ENCODE measurements at regions not wholly inside any gene's neighbourhood (a gene's known extent, or its start where the extent isn't known, plus 50 kb on each side); places are given as distances from the start of the nearest gene placed in this dataset.

DNA sequence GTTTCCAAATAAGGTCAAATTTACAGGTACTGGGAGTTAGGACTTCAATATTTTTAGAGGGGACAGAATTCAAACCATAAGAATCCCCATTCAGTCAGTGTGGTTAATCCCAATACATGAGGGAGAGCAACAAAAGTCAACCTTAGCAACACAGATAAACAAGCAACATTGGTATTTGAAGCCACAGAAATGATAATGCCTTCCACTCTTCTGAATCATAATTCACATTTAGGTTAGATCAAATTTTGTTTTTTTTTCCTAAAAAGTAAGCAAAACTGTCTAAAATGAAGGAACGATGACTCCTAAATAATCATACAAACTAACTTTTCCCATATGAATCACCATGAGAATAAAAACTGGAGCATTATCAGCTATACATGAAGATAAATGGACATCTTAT, 246.0 kb upstream of the TENT5A start:
- Histone ChIP-seq H3K4me3 (no peak overlapping the region), H3K36me3 (no peaks in the 10 kb centered on the region), H3K27ac (no peak overlapping the region), H3K9me3 (no peaks in the 10 kb centered on the region), H3K4me1 (ENCODE audit: insufficient read depth) (no peaks in the 10 kb centered on the region), H3K27me3 (no peaks in the 10 kb centered on the region)
- DNase-seq, result no peak
- intact Hi-C loops (cut with DNase I), result no loop called here
- TF ChIP-seq, protein P1, sequence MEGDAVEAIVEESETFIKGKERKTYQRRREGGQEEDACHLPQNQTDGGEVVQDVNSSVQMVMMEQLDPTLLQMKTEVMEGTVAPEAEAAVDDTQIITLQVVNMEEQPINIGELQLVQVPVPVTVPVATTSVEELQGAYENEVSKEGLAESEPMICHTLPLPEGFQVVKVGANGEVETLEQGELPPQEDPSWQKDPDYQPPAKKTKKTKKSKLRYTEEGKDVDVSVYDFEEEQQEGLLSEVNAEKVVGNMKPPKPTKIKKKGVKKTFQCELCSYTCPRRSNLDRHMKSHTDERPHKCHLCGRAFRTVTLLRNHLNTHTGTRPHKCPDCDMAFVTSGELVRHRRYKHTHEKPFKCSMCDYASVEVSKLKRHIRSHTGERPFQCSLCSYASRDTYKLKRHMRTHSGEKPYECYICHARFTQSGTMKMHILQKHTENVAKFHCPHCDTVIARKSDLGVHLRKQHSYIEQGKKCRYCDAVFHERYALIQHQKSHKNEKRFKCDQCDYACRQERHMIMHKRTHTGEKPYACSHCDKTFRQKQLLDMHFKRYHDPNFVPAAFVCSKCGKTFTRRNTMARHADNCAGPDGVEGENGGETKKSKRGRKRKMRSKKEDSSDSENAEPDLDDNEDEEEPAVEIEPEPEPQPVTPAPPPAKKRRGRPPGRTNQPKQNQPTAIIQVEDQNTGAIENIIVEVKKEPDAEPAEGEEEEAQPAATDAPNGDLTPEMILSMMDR (IDR thresholded peaks at IDR 0.05), result no peak
- TF ChIP-seq EP300 (IDR thresholded peaks at IDR 0.05) (no peak), POLR2A (IDR thresholded peaks at IDR 0.05) (no peak)
- 81 to 89% (median 85%) methylated on average over 1 of the region's 1 CpG for WGBS, 3 donors

DNA sequence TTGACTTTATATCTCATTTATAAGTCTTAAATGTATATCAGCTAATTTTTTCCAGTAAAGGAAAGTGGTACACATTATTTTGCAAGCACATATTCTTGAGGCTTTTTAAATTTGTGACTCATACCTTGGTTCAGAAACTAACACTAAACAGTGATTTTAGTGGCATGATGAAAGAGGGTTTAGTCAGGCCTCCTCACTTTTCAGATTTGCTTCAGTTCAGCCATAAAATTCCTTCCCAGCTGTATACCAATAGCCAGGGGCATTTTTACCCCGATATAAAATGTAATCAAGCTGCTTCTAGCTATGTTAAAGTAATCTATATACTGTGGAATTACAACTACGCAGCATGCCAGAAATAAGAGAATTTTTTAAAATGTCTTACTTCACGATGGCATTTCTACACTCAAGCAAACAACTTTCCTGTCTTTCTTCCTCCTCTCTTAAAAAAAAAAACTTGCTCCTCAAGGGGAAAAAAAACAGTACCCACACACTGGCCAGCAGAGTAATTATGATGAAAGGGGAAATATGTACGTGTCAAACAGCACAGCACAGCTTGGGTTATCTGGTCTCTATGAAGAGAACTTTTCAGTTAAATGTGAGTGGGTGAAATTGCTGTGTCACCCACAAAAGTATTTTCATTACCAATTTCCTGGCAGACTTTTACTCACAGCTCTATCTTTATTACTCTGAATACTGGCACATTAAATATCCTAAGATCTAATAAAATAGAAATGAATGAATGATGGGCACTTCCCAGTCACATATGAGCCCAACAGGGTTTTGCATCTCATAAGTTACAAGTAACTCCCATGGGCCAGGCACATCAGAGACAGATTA, 244.8 kb upstream of the TENT5A start:
- 67 to 86% (median 79%) methylated on average over 4 of the region's 4 CpGs for WGBS, 3 donors
- no peak for DNase-seq
- H3K36me3 ChIP-seq, result no peaks in the 10 kb centered on the region
- H3K9me3 ChIP-seq, result no peaks in the 10 kb centered on the region
- intact Hi-C loops (cut with DNase I), result no loop called here
- H3K4me3 ChIP-seq, result no peak overlapping the region
- no peaks in the 10 kb centered on the region for H3K4me1 ChIP-seq (ENCODE audit: insufficient read depth)
- H3K27ac ChIP-seq, result no peak overlapping the region
- TF ChIP-seq POLR2A (IDR thresholded peaks at IDR 0.05) (no peak), EP300 (IDR thresholded peaks at IDR 0.05) (no peak)
- TF ChIP-seq, protein P1 (IDR thresholded peaks at IDR 0.05), result no peak
- H3K27me3 ChIP-seq, result no peaks in the 10 kb centered on the region

DNA sequence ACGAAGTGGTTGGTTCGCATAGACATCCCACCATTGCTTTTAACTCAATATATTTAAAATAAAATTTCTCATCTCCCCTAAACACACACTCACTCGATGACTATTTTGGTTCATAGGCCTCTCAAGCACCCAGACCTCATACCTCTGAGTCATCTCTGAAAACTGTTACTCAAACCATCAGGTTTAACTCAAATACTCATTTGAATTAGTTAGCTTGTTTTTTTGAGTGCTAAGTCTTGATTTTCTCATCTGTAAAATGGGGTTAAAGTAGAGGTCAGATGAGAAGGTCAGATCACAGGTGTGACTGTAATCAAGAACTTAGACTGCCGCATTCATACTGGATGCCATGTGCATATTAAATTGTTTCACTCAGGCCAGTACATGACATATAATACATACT, 243.9 kb upstream of the TENT5A start:
- TF ChIP-seq POLR2A (IDR thresholded peaks at IDR 0.05) (no peak), EP300 (IDR thresholded peaks at IDR 0.05) (no peak)
- TF ChIP-seq, protein P1 (IDR thresholded peaks at IDR 0.05), result no peak
- no peaks in the 10 kb centered on the region for H3K9me3 ChIP-seq
- no peak overlapping the region for H3K4me3 ChIP-seq
- H3K27me3 ChIP-seq, result no peaks in the 10 kb centered on the region
- no peak overlapping the region for H3K27ac ChIP-seq
- no peaks in the 10 kb centered on the region for H3K36me3 ChIP-seq
- WGBS, 3 donors, result 91 to 94% (median 94%) methylated on average over 4 of the region's 4 CpGs
- no peaks in the 10 kb centered on the region for H3K4me1 ChIP-seq (ENCODE audit: insufficient read depth)
- intact Hi-C loops (cut with DNase I), result no loop called here
- DNase-seq, result no peak

DNA sequence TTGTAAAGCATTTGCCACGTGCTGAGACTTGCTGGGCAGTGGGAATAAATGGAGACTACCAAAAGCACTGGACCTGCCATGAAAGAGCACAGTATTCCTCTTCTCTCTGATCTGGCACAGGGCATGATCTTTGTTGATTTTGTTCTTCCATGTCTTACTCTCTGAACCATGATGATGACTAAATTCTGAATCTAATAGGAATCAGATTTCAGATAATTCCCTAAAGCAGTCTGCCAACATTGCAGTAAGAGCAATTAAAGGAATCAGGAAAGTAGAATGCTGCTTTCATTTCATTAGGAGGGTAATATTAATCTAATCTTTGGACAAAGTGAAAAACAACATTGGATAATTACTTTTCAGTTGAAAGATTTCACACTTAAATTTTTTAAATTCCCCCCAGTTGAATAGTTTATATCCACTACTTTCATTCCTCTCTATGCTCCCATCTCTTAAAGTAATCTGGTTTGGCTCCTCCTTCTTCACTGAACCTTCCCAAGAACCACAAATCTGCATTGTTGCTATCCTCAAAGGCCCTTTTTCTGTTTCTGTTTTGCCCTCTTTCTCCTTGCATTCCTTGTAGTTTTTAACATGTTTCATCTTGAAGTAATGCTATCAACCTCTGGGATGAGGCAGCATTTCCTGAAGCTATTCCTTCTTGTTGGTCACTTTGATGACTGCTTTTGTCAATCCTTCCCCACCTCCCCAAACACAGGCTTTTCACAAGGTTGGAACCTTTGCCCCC, 243.2 kb upstream of the TENT5A start:
- intact Hi-C loops (cut with DNase I), result no loop called here
- no peak for DNase-seq
- no peaks in the 10 kb centered on the region for H3K9me3 ChIP-seq

More for the DNA sequence above, 243.2 kb upstream of the TENT5A start:
- Histone ChIP-seq H3K4me1 (ENCODE audit: insufficient read depth) (no peaks in the 10 kb centered on the region), H3K4me3 (no peak overlapping the region), H3K27ac (no peak overlapping the region), H3K36me3 (no peaks in the 10 kb centered on the region), H3K27me3 (no peaks in the 10 kb centered on the region)
- 70 to 74% (median 72%) methylated on average over 1 of the region's 1 CpG for WGBS, 3 donors
- TF ChIP-seq, protein P1 (IDR thresholded peaks at IDR 0.05), result no peak
- TF ChIP-seq POLR2A (IDR thresholded peaks at IDR 0.05) (no peak), EP300 (IDR thresholded peaks at IDR 0.05) (no peak)
